ENCODE measurements at regions not wholly inside any gene's neighbourhood (a gene's known extent, or its start where the extent isn't known, plus 50 kb on each side); places are given as distances from the start of the nearest gene placed in this dataset.

DNA sequence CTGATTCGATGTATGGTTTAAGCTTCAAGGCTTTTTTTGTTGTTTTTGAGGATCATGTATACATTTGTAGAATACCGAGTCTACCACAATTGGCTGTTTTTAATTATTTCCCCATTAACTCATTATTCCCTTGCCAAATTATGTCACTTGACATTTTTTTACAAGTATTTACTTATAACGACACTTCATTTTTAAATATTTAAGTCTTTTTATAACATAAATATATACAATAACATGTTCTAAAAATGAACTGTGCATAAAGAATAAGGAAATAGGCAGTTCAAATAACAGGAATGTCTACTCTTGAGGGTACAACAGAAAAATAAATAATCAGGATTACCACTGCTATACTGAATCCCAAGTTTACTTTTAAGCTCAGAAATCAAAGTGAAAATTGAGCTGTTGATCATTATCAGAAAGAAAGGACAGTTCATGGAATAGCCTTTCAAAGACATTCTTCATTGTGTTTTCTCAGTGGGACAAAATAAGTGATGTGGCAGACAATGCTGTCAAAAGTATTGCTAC lies 627.5 kb downstream of the PCDH19 start (continued):
- no peak for TF ChIP-seq REST (IDR thresholded peaks at IDR 0.05; ENCODE audit: low read depth)
- TF ChIP-seq ZFX (IDR thresholded peaks at IDR 0.05) = no peak
- TF ChIP-seq, protein P1, sequence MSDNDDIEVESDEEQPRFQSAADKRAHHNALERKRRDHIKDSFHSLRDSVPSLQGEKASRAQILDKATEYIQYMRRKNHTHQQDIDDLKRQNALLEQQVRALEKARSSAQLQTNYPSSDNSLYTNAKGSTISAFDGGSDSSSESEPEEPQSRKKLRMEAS (IDR thresholded peaks at IDR 0.05) = no peak
- no peak for TF ChIP-seq EGR1 (IDR thresholded peaks at IDR 0.05; ENCODE audit: low read depth)
- no peak for TF ChIP-seq JUND (IDR thresholded peaks at IDR 0.05)
- no peak for TF ChIP-seq SIN3A (IDR thresholded peaks at IDR 0.05; ENCODE audit: low read depth)
- no peak for TF ChIP-seq ZNF274 (IDR thresholded peaks at IDR 0.05; ENCODE audit: low read depth, low read length)
- no peak for TF ChIP-seq EZH2phosphoT487 (IDR thresholded peaks at IDR 0.05; ENCODE audit: borderline replicate concordance)
- no peak for TF ChIP-seq RAD21 (IDR thresholded peaks at IDR 0.05; ENCODE audit: low read depth)

DNA sequence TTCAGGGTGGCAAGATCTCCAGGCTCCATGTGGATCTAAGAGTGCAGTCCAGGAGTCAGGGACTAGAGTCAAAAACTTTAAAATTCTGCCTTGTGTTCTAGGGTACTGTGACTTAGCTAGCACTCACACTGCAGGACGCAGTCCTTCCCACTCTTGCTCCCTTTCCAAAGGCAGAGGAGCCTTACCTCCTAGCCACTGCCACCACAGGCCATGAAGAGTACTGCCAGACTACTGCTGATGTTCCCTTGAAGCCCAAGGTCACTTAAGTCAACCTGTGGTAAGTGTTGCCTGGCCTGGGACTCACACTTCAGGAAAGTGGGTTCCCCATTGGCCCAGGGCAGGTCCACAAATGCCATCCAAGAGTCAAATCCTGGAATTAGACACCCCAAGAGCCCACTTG lies 632.2 kb downstream of the PCDH19 start:
- intact Hi-C loops (cut with micrococcal nuclease) = no loop called here
- TF ChIP-seq YY1 (IDR thresholded peaks at IDR 0.05; ENCODE audit: extremely low read depth, insufficient replicate concordance, low read depth, low read length) (no peak), SP1 (IDR thresholded peaks at IDR 0.05; ENCODE audit: low read depth) (no peak), TCF7L2 (IDR thresholded peaks at IDR 0.05; ENCODE audit: borderline replicate concordance, extremely low read depth, insufficient read depth, insufficient read length) (no peak), SIN3A (IDR thresholded peaks at IDR 0.05; ENCODE audit: low read depth) (no peak), FOSL1 (IDR thresholded peaks at IDR 0.05; ENCODE audit: low read depth) (no peak), CEBPB (IDR thresholded peaks at IDR 0.05; ENCODE audit: low read depth) (no peak), ZBTB33 (IDR thresholded peaks at IDR 0.05; ENCODE audit: extremely low read depth, insufficient replicate concordance, low read length) (no peak), ATF3 (IDR thresholded peaks at IDR 0.05) (no peak), SRF (IDR thresholded peaks at IDR 0.05; ENCODE audit: low read depth) (no peak), REST (IDR thresholded peaks at IDR 0.05; ENCODE audit: low read depth) (no peak)

More for the DNA sequence above, 632.2 kb downstream of the PCDH19 start:
- no peak overlapping the region for H3K4me3 ChIP-seq (replicated peaks in 1 of 2; ENCODE audit: low read depth in 1 of 2, low read length in 2 of 2)
- H3K9me2 ChIP-seq (ENCODE audit: insufficient read depth) = no peaks in the 10 kb centered on the region
- H3K27me3 ChIP-seq (ENCODE audit: insufficient read depth, low read length) = no peaks in the 10 kb centered on the region
- H4K20me1 ChIP-seq (ENCODE audit: insufficient read depth) = no peaks in the 10 kb centered on the region
- BruUV-seq (replicated peaks) = no TSS peak
- no peak for ATAC-seq
- no peaks in the 10 kb centered on the region for H3K36me3 ChIP-seq (ENCODE audit: control insufficient read depth in 1 of 2, insufficient read depth in 2 of 2, low read length in 2 of 2)
- no peaks in the 10 kb centered on the region for H3K9me3 ChIP-seq (ENCODE audit: control insufficient read depth in 1 of 2, insufficient read depth in 1 of 2, low read depth in 1 of 2, low read length in 2 of 2)
- no peak overlapping the region for H3K4me2 ChIP-seq (ENCODE audit: low read length)
- ChIA-PET POLR2A (no interaction called here), CTCF (no interaction called here), RAD21 (ENCODE audit: low non-redundant PET in 1 of 2, low total read pairs in 2 of 2, uncharacterized antibody in 2 of 2, unreplicated experiment in 2 of 2) (no interaction called here)
- H3K27ac ChIP-seq (ENCODE audit: low read depth, low read length) = no peak overlapping the region
- no peak overlapping the region for H2AFZ ChIP-seq (ENCODE audit: low read depth, low read length, poor library complexity, severe bottlenecking)
- no peak for DNase-seq (ENCODE audit: low read depth, low spot score)
- H3K4me1 ChIP-seq (ENCODE audit: control insufficient read depth in 1 of 2, insufficient read depth in 2 of 2, low read length in 2 of 2) = no peaks in the 10 kb centered on the region
- no peak overlapping the region for H3K9ac ChIP-seq (ENCODE audit: low read length)
- no peaks in the 10 kb centered on the region for H3K79me2 ChIP-seq (ENCODE audit: insufficient read depth, low read length)
